Activated naive CD4-positive, alpha-beta T cell treated with anti-CD3 and anti-CD28 coated beads, Interleukin-2, amount 10 ng/mL, durations not matched to agents 7 days and 5 days (primary cell): ENCODE measurements at regions not wholly inside any gene's neighbourhood (a gene's known extent, or its start where the extent isn't known, plus 50 kb on each side); places are given as distances from the start of the nearest gene placed in this dataset.
"Not testable (repeated sequence)": the region's sequence is repeated elsewhere in the genome, so short reads cannot be mapped to it uniquely, and the experiment has no call there.

Source experiments
- CTCF ChIA-PET: fragments of 350-600 bp; sonication (Branson Sonifier 250); formaldehyde crosslinking; loops from one replicate; lab custom pipeline; 2021; ENCODE audit warnings: antibody characterized with exemption; lab: Charles Lee
- DNase-seq: peaks from one replicate; pipeline ENCODE4 v3.0.0-alpha.2; 2020
- H3K27ac Mint-ChIP-seq: one replicate; pipeline ENCODE4 v1.8.0; 2021; ENCODE audit warnings: mild to moderate bottlenecking, moderate library complexity, mixed read lengths
- H3K27me3 Mint-ChIP-seq: one replicate; pipeline ENCODE4 v1.8.0; 2021; ENCODE audit warnings: mild to moderate bottlenecking, mixed read lengths
- H3K36me3 Mint-ChIP-seq: one replicate; pipeline ENCODE4 v1.8.0; 2021; ENCODE audit warnings: mixed read lengths
- H3K4me1 Mint-ChIP-seq: one replicate; pipeline ENCODE4 v1.8.0; 2021; ENCODE audit warnings: mixed read lengths
- H3K4me3 Mint-ChIP-seq: one replicate; pipeline ENCODE4 v1.8.0; 2021; ENCODE audit warnings: mild to moderate bottlenecking, moderate library complexity, mixed read lengths
- H3K9me3 Mint-ChIP-seq: one replicate; pipeline ENCODE4 v1.8.0; 2021; ENCODE audit warnings: mixed read lengths

- no peaks in the 10 kb centered on the region for H3K4me1 Mint-ChIP-seq
- H3K27ac Mint-ChIP-seq = no peak overlapping the region
- H3K27me3 Mint-ChIP-seq = no peaks in the 10 kb centered on the region
- H3K4me3 Mint-ChIP-seq = no peak overlapping the region
- no peak for DNase-seq
- H3K36me3 Mint-ChIP-seq = no peaks in the 10 kb centered on the region
- no peaks in the 10 kb centered on the region for H3K9me3 Mint-ChIP-seq
- CTCF ChIA-PET = no interaction called here
Measured at GRCh38 chrX:112577146-112577545, 102.6 kb downstream of the LHFPL1 start.

- DNase-seq = no peak
- no peaks in the 10 kb centered on the region for H3K9me3 Mint-ChIP-seq
- H3K27me3 Mint-ChIP-seq = no peaks in the 10 kb centered on the region
- no peaks in the 10 kb centered on the region for H3K4me1 Mint-ChIP-seq
- CTCF ChIA-PET = no interaction called here
- H3K4me3 Mint-ChIP-seq = no peak overlapping the region
- no peak overlapping the region for H3K27ac Mint-ChIP-seq
- no peaks in the 10 kb centered on the region for H3K36me3 Mint-ChIP-seq
Measured at GRCh38 chrX:112571388-112571787, 108.3 kb downstream of the LHFPL1 start.

- CTCF ChIA-PET = no interaction called here
- no peak for DNase-seq
- Mint-ChIP-seq H3K36me3 (no peaks in the 10 kb centered on the region), H3K9me3 (no peaks in the 10 kb centered on the region), H3K4me1 (no peaks in the 10 kb centered on the region), H3K27me3 (no peaks in the 10 kb centered on the region), H3K4me3 (no peak overlapping the region), H3K27ac (no peak overlapping the region)
Measured at GRCh38 chrX:112555831-112556230, 123.9 kb downstream of the LHFPL1 start.

- no peak overlapping the region for H3K27ac Mint-ChIP-seq
- no peak overlapping the region for H3K4me3 Mint-ChIP-seq
- no peaks in the 10 kb centered on the region for H3K4me1 Mint-ChIP-seq
- H3K9me3 Mint-ChIP-seq = no peaks in the 10 kb centered on the region
- H3K36me3 Mint-ChIP-seq = no peaks in the 10 kb centered on the region
- DNase-seq = no peak
- CTCF ChIA-PET = no interaction called here
- no peaks in the 10 kb centered on the region for H3K27me3 Mint-ChIP-seq
Measured at GRCh38 chrX:112545051-112545450, 134.7 kb downstream of the LHFPL1 start.

- CTCF ChIA-PET = no interaction called here
- no peak overlapping the region for H3K27ac Mint-ChIP-seq
Measured at GRCh38 chrX:112536544-112536943, 143.2 kb downstream of the LHFPL1 start.

GRCh38 chrX:112527903-112528302 is 151.8 kb downstream of the LHFPL1 start:
- no peak for DNase-seq
- H3K4me1 Mint-ChIP-seq = no peaks in the 10 kb centered on the region

More at GRCh38 chrX:112536544-112536943, 143.2 kb downstream of the LHFPL1 start:
- Mint-ChIP-seq H3K36me3 (no peaks in the 10 kb centered on the region), H3K9me3 (no peaks in the 10 kb centered on the region), H3K4me1 (no peaks in the 10 kb centered on the region), H3K4me3 (no peak overlapping the region), H3K27me3 (no peaks in the 10 kb centered on the region)
- no peak for DNase-seq

GRCh38 chrX:112521676-112522075 is 158.1 kb downstream of the LHFPL1 start:
- Mint-ChIP-seq H3K36me3 (no peaks in the 10 kb centered on the region), H3K27ac (no peak overlapping the region), H3K9me3 (no peaks in the 10 kb centered on the region), H3K4me3 (no peak overlapping the region), H3K4me1 (no peaks in the 10 kb centered on the region), H3K27me3 (no peaks in the 10 kb centered on the region)
- CTCF ChIA-PET = no interaction called here
- no peak for DNase-seq

More at GRCh38 chrX:112527903-112528302, 151.8 kb downstream of the LHFPL1 start:
- Mint-ChIP-seq H3K27me3 (no peaks in the 10 kb centered on the region), H3K27ac (no peak overlapping the region), H3K36me3 (no peaks in the 10 kb centered on the region), H3K4me3 (no peak overlapping the region), H3K9me3 (no peaks in the 10 kb centered on the region)
- CTCF ChIA-PET = no interaction called here

GRCh38 chrX:112520124-112520523 is 159.6 kb downstream of the LHFPL1 start:
- Mint-ChIP-seq H3K4me1 (no peaks in the 10 kb centered on the region), H3K36me3 (no peaks in the 10 kb centered on the region), H3K27ac (no peak overlapping the region), H3K27me3 (no peaks in the 10 kb centered on the region), H3K9me3 (peaks cover under 1% of the 10 kb centered on the region), H3K4me3 (no peak overlapping the region)
- no peak for DNase-seq
- CTCF ChIA-PET = no interaction called here

- Mint-ChIP-seq H3K27me3 (no peaks in the 10 kb centered on the region), H3K4me1 (no peaks in the 10 kb centered on the region), H3K9me3 (peaks cover 8% of the 10 kb centered on the region), H3K4me3 (no peak overlapping the region), H3K36me3 (no peaks in the 10 kb centered on the region), H3K27ac (no peak overlapping the region)
- DNase-seq = no peak
- CTCF ChIA-PET = no interaction called here
Measured at GRCh38 chrX:112513154-112513553, 166.6 kb downstream of the LHFPL1 start.

- H3K4me3 Mint-ChIP-seq = no peak overlapping the region
- H3K9me3 Mint-ChIP-seq = peaks cover 8% of the 10 kb centered on the region
- no peaks in the 10 kb centered on the region for H3K36me3 Mint-ChIP-seq
- H3K4me1 Mint-ChIP-seq = no peaks in the 10 kb centered on the region
- no peak for DNase-seq
- H3K27ac Mint-ChIP-seq = no peak overlapping the region
- CTCF ChIA-PET = no interaction called here
- H3K27me3 Mint-ChIP-seq = no peaks in the 10 kb centered on the region
Measured at GRCh38 chrX:112512509-112512908, 167.2 kb downstream of the LHFPL1 start.

- Mint-ChIP-seq H3K27ac (no peak overlapping the region), H3K9me3 (peaks cover 8% of the 10 kb centered on the region), H3K4me3 (no peak overlapping the region), H3K27me3 (no peaks in the 10 kb centered on the region), H3K36me3 (no peaks in the 10 kb centered on the region), H3K4me1 (no peaks in the 10 kb centered on the region)
- CTCF ChIA-PET = no interaction called here
- no peak for DNase-seq
Measured at GRCh38 chrX:112510629-112511028, 169.1 kb downstream of the LHFPL1 start.

- no peaks in the 10 kb centered on the region for H3K27me3 Mint-ChIP-seq
- H3K27ac Mint-ChIP-seq = no peak overlapping the region
- H3K4me3 Mint-ChIP-seq = no peak overlapping the region
- no peaks in the 10 kb centered on the region for H3K4me1 Mint-ChIP-seq
- no peak for DNase-seq
- H3K9me3 Mint-ChIP-seq = no peaks in the 10 kb centered on the region
- H3K36me3 Mint-ChIP-seq = no peaks in the 10 kb centered on the region
- CTCF ChIA-PET = no interaction called here
Measured at GRCh38 chrX:112477653-112478052, 202.1 kb downstream of the LHFPL1 start.

- no peaks in the 10 kb centered on the region for H3K27me3 Mint-ChIP-seq
- H3K36me3 Mint-ChIP-seq = no peaks in the 10 kb centered on the region
- CTCF ChIA-PET = no interaction called here
Measured at GRCh38 chrX:112473654-112474053, 206.1 kb downstream of the LHFPL1 start.

GRCh38 chrX:112470551-112470950 is 209.2 kb downstream of the LHFPL1 start:
- no peak for DNase-seq
- Mint-ChIP-seq H3K27ac (no peak overlapping the region), H3K36me3 (no peaks in the 10 kb centered on the region), H3K4me1 (no peaks in the 10 kb centered on the region), H3K9me3 (no peaks in the 10 kb centered on the region), H3K4me3 (no peak overlapping the region), H3K27me3 (no peaks in the 10 kb centered on the region)
- CTCF ChIA-PET = no interaction called here

More at GRCh38 chrX:112473654-112474053, 206.1 kb downstream of the LHFPL1 start:
- no peaks in the 10 kb centered on the region for H3K9me3 Mint-ChIP-seq
- H3K27ac Mint-ChIP-seq = no peak overlapping the region
- no peak overlapping the region for H3K4me3 Mint-ChIP-seq
- no peak for DNase-seq
- no peaks in the 10 kb centered on the region for H3K4me1 Mint-ChIP-seq

GRCh38 chrX:112461949-112462450 is 217.7 kb downstream of the LHFPL1 start:
- H3K27ac Mint-ChIP-seq, H3K4me3 Mint-ChIP-seq, H3K9me3 Mint-ChIP-seq, H3K4me1 Mint-ChIP-seq, H3K27me3 Mint-ChIP-seq, DNase-seq, CTCF ChIA-PET, H3K36me3 Mint-ChIP-seq: not testable (repeated sequence)

GRCh38 chrX:112457788-112458187 is 221.9 kb downstream of the LHFPL1 start:
- Mint-ChIP-seq H3K27me3 (no peaks in the 10 kb centered on the region), H3K4me3 (no peak overlapping the region), H3K9me3 (no peaks in the 10 kb centered on the region), H3K36me3 (no peaks in the 10 kb centered on the region), H3K4me1 (no peaks in the 10 kb centered on the region), H3K27ac (no peak overlapping the region)
- CTCF ChIA-PET = no interaction called here
- no peak for DNase-seq
